ENCODE measurements at regions not wholly inside any gene's neighbourhood (a gene's known extent, or its start where the extent isn't known, plus 50 kb on each side); places are given as distances from the start of the nearest gene placed in this dataset.

- no peaks in the 10 kb centered on the region for H3K27me3 ChIP-seq
- WGBS, 2 donors, result 91 to 95% methylated on average over 2 of the region's 2 CpGs
- intact Hi-C loops (cut with DNase I), result no loop called here
Observed at GRCh38 chr3:6737630-6738029, 123.3 kb upstream of the GRM7 start.

GRCh38 chr3:6739288-6739687, 121.6 kb upstream of the GRM7 start:
- DNase-seq, result no peak
- Histone ChIP-seq H3K36me3 (no peaks in the 10 kb centered on the region), H3K27me3 (no peaks in the 10 kb centered on the region), H3K9me3 (no peaks in the 10 kb centered on the region), H3K4me3 (replicated peaks in 1 of 3) (no peak overlapping the region), H3K27ac (no peak overlapping the region), H3K4me1 (no peaks in the 10 kb centered on the region)
- intact Hi-C loops (cut with DNase I), result no loop called here
- TF ChIP-seq CTCF (IDR thresholded peaks at IDR 0.05) (no peak), POLR2A (IDR thresholded peaks at IDR 0.05) (no peak)
- WGBS, 2 donors, result 30 to 44% methylated on average over 3 of the region's 3 CpGs

More at GRCh38 chr3:6737630-6738029, 123.3 kb upstream of the GRM7 start:
- DNase-seq, result no peak
- TF ChIP-seq CTCF (IDR thresholded peaks at IDR 0.05), result no peak
- no peak for TF ChIP-seq POLR2A (IDR thresholded peaks at IDR 0.05)
- Histone ChIP-seq H3K9me3 (no peaks in the 10 kb centered on the region), H3K36me3 (no peaks in the 10 kb centered on the region), H3K4me1 (no peaks in the 10 kb centered on the region), H3K27ac (no peak overlapping the region), H3K4me3 (replicated peaks in 1 of 3) (no peak overlapping the region)

- intact Hi-C loops (cut with DNase I), result no loop called here
- Histone ChIP-seq H3K9me3 (no peaks in the 10 kb centered on the region), H3K4me1 (no peaks in the 10 kb centered on the region), H3K27me3 (no peaks in the 10 kb centered on the region), H3K36me3 (no peaks in the 10 kb centered on the region), H3K27ac (no peak overlapping the region), H3K4me3 (replicated peaks in 1 of 3) (no peak overlapping the region)
- WGBS, 2 donors, result 84 to 87% methylated on average over 7 of the region's 7 CpGs
- DNase-seq, result no peak
- TF ChIP-seq CTCF (IDR thresholded peaks at IDR 0.05) (no peak), POLR2A (IDR thresholded peaks at IDR 0.05) (no peak)
Observed at GRCh38 chr3:6743067-6743720, 117.7 kb upstream of the GRM7 start.

- WGBS, 2 donors, result 89 to 94% methylated on average over 9 of the region's 9 CpGs
- intact Hi-C loops (cut with DNase I), result no loop called here
- no peak for TF ChIP-seq POLR2A (IDR thresholded peaks at IDR 0.05)
- no peak for TF ChIP-seq CTCF (IDR thresholded peaks at IDR 0.05)
Observed at GRCh38 chr3:6746443-6746842, 114.5 kb upstream of the GRM7 start.

GRCh38 chr3:6747017-6747416, 113.9 kb upstream of the GRM7 start:
- Histone ChIP-seq H3K4me1 (no peaks in the 10 kb centered on the region), H3K27ac (no peak overlapping the region), H3K36me3 (no peaks in the 10 kb centered on the region), H3K27me3 (no peaks in the 10 kb centered on the region), H3K4me3 (replicated peaks in 1 of 3) (no peak overlapping the region), H3K9me3 (no peaks in the 10 kb centered on the region)
- no peak for TF ChIP-seq CTCF (IDR thresholded peaks at IDR 0.05)
- TF ChIP-seq POLR2A (IDR thresholded peaks at IDR 0.05), result no peak
- intact Hi-C loops (cut with DNase I), result no loop called here
- no peak for DNase-seq
- 89 to 90% methylated on average over 4 of the region's 4 CpGs for WGBS, 2 donors

More at GRCh38 chr3:6746443-6746842, 114.5 kb upstream of the GRM7 start:
- DNase-seq, result no peak
- H3K36me3 ChIP-seq, result no peaks in the 10 kb centered on the region
- no peak overlapping the region for H3K4me3 ChIP-seq (replicated peaks in 1 of 3)
- H3K9me3 ChIP-seq, result no peaks in the 10 kb centered on the region
- H3K27me3 ChIP-seq, result no peaks in the 10 kb centered on the region
- no peak overlapping the region for H3K27ac ChIP-seq
- H3K4me1 ChIP-seq, result no peaks in the 10 kb centered on the region
